AG08396 (cell line): ENCODE measurements at regions not wholly inside any gene's neighbourhood (a gene's known extent, or its start where the extent isn't known, plus 50 kb on each side); places are given as distances from the start of the nearest gene placed in this dataset.
"Not testable (repeated sequence)": the region's sequence is repeated elsewhere in the genome, so short reads cannot be mapped to it uniquely, and the experiment has no call there.

Source experiments
- DNase-seq: peaks from one replicate; pipeline ENCODE4 v3.0.0; 2012; ENCODE audit warnings: low spot score, mixed read lengths

DNA sequence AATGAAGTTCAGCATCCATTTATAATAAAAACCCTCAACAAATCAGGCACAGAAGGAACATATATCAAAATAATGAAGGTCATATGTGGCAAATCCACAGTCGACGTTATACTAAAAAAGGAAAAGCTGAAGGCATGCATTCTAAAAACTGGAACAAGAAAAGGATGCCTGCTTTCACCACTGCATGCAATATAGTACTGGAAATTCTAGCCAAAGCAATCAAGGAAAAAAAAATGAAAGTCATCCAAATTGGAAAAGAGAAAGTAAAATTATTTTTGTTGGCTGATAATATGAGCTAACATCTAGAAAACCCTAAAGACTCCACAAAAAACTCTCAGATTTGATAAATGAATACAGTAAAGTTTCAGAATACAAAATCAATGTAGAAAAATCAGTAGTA is 1123.2 kb downstream of the TBL1XR1 start:
- DNase-seq: no peak

DNA sequence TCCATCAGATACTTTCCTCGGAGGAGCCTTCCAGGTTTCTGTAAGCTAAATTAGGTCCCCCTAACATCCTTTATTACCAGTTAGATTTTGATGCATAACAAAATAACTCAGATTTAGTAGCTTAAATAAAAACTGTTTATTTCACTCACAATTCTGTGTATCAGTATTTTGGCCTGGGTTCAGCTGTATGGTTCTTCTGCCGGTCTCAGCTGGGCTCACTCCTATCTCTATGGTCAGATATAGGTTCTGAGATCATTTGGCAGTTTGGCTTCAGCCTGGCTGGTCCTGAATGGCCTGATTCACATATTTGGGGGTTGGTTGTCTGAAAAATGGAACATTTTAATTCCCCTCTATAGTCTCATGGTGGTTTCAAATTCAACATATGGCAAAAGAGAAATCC is 1125.3 kb downstream of the TBL1XR1 start:
- DNase-seq: no peak

DNA sequence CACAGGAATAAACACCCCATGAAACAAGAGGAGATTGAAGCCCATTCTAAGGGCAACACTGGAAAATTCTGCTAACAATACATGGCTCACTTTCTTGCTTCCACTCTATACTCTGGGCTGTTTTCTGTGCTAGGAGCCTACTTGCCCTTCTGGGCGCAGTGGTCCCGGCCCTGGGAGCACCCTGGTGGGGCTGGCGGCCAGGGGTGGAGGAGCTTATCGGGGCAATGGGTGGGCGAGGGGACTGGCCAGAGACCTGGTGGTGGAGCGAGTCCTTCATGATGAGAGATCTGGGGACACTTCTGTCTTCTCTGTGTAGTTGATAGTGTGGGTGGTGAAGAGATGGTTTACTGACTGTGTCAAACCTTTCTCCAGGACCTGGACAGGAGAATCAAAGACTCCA is 1128.5 kb downstream of the TBL1XR1 start:
- DNase-seq: no peak

DNA sequence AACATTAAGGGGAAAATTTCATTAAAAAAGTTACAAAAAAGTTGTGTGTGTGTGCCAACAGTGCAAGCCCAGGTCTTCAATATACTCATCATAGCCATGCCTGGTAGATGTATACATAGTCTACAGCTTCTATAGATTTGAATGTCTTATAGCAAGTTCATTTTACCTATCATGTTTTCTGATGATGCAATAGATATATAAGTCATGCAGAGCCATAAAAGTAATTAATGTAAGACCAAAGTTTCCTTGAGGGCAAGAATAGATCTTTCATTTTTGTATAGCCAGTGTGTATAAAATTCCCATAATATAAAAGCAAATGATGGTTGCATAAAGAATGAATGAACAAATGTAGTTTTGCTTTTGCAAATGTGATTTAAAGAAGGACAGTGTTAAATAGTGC is 1138.4 kb downstream of the TBL1XR1 start:
- DNase-seq: no peak

DNA sequence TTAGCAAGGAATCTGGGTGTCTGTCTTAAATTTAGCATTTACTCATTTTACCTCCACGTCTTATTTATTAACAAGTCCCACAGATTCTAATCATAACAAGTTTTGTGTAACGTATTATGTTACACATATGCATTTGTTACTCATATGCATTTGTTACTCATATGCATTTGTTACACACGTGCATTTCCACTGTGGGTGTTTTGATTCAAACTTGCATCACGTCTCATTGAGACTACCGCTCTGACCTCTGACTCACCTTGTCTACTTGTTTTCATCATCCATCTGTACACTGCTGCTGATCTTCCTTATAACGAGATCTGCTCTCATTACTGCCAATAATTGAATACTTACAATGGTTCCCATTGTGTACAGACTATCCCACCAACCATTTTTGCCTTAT is 1141.4 kb downstream of the TBL1XR1 start:
- no peak for DNase-seq

DNA sequence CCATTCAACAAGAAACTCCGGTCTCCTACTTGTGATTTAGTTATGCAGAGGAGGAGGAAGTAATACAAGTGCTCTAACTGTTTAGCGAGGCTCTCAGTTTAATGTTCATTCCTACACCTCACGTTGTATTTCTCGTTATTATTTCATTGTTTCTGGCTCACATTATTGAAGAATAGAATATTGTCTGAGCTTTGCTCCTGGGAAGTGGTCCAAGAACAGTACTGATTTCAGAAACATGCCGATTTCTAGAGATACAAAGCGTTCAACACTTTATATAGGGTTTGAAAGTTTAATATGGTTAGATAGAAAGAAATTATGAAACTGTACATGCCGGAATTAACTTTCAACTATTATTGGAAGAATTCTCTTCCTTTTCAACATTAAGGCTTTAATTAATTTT is 1145.5 kb downstream of the TBL1XR1 start:
- DNase-seq: no peak

DNA sequence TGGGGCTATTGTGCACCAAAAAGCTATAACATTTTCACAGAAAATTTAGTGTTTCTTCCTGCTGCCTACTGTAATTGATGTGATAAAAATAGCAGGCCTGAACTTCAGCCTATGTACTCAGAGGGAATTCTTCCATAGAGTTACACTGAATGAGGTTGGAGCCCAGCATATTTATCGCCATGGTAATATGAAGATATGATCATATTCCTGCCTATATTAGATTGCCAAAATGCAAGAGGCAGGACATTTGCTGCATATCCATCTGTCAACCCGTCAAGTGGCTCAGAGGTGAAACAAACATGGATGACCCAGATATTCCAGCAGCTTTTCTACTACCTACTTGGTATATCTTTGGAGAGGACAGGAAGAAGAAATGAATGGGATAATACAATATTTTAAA is 1150.6 kb downstream of the TBL1XR1 start:
- no peak for DNase-seq

DNA sequence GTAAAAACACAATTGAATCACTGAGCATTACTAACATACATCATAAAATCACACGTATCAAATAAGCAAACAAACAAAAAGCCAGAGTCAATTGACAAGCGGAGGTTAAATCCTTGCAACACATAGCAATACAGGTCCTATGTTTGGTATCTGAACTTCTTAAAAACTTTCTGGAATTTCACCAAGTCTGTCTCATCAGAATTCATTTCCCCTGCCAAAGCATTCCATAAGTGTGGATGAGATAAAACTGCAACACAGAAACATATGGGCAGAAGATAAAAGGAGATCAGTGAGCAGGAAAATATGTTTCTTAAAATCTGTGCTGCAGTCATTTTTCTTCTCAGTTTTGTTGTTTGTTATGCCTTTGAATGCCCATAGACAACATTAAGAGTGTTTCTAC is 1155.5 kb downstream of the TBL1XR1 start:
- no peak for DNase-seq

DNA sequence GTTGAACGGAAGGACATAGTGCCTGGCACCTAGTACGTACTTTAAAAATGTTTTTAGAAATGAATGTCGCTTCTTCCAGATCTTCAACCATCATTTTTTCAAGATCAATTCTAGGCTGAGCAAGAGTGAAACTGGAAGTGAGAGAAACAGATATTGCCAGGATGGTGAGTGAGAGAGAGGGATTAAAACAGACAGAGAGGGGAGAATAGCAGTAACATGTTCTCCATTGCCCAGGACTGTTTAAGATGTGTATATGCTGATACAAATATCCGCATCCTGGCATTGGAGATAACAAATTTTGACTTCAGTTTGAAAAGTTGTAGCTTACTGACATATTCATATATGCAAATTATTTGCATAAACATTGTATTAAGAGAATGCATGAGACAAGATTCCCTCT is 1156.1 kb downstream of the TBL1XR1 start:
- no peak for DNase-seq

DNA sequence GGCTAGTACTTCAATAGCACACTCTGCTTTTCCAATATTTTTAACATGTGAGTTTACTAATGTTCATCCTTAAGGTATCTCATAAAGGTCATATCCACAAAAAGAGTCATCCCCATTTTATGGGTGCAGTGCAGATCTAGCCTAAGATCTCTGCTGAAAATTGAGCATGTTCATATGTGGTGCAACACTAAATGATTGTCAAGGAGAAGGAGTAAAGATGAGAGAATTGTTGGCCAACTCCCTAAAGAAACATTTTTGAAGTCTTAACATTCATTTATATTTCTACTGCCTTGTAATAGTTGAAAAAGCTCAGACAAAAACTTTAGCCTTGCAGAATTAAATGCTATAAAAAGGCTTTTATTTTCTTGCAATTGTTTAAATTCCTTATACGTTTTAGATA is 1159.6 kb downstream of the TBL1XR1 start:
- no peak for DNase-seq

DNA sequence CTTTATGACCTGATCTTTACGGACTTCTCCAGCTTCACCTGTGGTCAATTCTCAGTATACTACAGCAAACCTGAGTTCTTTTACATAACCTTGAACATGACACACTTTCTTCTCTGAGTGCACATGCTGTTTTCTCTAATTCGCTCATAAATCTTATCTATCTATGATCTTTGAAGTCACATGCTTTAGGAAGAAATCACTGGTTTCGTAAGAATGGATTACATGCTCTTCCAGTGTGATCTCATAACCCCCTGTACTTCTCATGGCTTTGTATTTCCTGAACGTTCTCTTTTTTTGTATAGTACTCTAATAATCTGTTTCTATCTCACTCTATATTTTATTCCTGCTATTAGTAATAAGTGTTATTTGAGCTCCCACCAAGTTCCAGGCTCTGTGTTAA is 1165.2 kb downstream of the TBL1XR1 start:
- no peak for DNase-seq

DNA sequence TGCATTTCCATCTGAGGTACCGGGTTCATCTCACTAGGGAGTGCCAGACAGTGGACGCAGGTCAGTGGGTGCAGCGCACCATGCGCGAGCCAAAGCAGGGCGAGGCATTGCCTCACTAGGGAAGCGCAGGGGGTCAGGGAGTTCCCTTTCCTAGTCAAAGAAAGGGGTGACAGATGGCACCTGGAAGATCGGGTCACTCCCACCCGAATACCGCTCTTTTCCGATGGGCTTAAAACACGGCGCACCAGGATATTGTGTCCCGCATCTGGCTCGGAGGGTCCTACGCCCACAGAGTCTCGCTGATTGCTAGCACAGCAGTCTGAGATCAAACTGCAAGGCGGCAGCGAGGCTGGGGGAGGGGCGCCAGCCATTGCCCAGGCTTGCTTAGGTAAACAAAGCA is 1157.1 kb downstream of the NAALADL2 start:
- not testable (repeated sequence) for DNase-seq

DNA sequence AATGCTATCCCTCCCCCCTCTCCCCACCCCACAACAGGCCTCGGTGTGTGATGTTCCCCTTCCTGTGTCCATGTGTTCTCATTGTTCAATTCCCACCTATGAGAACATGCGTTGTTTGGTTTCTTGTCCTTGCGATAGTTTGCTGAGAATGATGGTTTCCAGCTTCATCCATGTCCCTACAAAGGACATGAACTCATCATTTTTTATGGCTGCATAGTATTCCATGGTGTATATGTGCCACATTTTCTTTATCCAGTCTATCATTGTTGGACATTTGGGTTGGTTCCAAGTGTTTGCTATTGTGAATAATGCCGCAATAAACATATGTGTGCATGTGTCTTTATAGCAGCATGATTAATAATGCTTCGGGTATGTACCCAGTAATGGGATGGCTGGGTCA is 1156.1 kb downstream of the NAALADL2 start:
- DNase-seq: not testable (repeated sequence)

DNA sequence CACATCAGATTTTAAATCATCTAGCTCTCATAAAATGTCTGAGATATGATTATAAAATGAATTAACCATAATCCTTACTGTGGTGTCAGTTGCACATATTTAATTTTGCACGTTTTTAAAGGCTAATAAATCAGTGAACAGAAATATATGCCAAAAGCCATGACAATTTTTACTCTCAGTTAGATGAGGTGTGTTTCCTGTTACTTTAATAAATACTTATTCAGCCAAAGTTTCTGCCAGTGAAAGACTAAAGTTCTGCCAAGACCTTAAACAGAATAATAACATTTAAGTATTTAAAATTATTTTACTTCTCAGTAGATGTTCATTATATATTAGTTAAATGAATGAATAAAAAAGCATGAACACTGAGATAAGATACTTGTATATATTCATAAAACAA is 1150.1 kb downstream of the NAALADL2 start:
- no peak for DNase-seq

DNA sequence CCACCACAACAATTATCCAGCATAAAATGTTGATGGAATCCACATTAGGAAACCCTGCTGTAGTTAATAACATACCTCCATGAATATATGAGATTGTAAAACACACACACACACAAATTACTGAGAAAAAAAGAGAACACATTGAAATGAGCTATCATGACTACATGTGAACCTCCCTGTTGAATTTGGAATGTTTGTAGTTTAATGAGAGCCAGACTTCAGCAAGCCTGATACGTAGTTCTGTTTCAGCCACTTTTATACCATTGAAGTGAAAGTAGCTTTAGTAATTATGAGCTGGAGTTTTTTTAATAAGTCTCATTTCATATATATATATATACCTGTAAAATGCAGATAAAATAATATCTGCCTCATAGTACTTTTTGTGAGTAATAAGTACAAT is 1146.4 kb downstream of the NAALADL2 start:
- DNase-seq: no peak

DNA sequence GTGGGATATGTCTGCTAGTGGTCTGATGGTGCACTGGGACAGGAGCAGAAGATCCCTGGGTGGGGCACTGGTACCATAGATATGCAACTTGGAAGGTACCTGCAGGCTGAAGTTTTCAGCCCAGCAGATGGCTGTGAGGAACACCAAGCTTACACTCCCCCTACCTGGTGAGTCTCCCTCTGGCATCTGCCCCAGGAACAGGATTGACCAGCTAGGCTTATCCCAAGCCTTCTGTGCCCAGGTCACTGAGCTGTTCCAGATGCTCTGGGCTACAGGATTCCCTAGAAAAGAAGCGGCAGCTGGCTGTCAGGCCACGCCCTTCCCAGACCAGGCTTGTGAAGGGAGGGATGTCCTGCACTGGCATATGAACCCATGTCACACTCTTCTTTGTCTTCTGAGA is 1130.0 kb downstream of the NAALADL2 start:
- no peak for DNase-seq

DNA sequence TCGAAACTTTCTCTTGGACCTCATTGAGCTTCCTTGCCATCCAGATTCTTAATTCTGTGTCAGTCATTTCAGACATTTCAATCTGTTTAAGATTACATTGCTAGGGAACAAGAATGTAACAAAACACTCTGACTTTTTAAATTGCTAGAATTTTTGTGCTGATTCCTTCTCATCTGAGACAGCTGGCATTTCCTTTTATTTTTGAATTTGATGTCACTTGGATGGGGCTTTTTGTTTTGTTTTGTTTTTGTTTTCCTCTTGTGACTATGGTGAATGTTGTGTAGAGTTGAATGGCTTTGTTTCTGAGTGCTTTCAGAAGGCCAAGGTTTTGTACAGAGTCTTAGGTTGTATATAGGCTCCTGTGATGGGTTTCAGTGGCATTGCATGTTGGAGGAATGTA is 1129.3 kb downstream of the NAALADL2 start:
- DNase-seq: no peak

DNA sequence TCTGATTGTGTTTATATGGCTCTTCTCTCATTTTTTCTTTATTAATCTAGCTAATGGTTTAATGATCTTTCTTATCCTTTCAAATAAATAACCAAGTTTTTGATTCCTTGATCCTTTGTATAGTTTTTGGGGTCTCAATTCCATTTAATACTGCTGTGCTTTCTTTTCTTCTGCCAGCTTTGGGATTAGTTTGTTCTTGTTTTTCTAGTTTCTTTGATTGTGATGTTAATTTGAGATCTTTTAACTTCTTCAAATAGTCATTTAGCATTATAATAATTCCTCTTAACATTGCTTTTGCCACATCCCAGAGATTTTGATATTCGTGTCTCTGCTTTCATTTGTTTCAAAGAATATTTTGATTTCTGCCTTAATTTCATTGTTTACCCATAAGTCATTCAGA is 1126.6 kb downstream of the NAALADL2 start:
- DNase-seq: no peak

DNA sequence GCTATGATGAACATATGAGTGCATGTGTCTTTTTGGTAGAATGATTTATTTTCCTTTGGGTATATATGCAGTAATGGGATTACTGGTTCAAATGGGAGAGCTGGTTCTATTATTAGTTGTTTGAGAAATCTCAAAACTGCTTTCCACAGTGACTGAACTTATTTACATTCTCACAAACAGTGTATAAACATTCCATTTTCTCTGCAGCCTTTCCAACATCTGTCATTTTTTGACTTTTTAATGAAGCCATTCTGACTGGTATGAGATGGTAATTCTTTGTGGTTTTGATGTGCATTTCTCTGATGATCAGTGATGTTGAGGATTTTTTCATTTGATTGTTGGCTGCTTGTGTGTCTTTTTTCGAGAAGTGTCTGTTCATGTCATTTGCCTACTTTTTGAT is 1124.2 kb downstream of the NAALADL2 start:
- DNase-seq: no peak

DNA sequence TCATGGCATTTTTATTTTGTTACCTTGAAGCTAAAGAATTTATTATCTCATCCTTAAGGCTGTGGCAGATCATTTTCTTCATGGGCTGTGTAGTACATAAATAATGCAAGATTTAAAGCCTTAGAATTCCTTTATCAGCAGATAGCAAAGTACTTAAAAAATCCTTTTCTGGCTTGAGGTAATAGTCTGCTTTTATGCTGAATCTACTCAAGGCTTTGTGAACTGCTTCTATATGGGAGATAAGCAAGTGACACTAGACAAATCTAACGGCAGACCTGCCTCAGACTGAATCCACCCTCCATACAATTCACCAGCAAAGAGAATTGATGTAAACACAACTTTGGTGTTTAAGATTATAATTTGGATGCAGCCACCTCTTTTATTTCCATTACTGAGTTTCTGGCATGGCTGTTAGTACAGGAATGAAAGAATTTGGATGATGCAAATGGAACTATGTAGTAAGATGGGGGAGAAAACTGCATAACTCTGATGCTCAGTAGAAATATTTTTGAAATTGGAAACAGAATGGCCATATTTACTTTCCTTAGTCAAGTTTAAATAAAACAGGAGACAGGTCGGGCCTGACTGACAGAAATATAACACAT is 1121.5 kb downstream of the NAALADL2 start:
- peak; percentile 5 for DNase-seq

DNA sequence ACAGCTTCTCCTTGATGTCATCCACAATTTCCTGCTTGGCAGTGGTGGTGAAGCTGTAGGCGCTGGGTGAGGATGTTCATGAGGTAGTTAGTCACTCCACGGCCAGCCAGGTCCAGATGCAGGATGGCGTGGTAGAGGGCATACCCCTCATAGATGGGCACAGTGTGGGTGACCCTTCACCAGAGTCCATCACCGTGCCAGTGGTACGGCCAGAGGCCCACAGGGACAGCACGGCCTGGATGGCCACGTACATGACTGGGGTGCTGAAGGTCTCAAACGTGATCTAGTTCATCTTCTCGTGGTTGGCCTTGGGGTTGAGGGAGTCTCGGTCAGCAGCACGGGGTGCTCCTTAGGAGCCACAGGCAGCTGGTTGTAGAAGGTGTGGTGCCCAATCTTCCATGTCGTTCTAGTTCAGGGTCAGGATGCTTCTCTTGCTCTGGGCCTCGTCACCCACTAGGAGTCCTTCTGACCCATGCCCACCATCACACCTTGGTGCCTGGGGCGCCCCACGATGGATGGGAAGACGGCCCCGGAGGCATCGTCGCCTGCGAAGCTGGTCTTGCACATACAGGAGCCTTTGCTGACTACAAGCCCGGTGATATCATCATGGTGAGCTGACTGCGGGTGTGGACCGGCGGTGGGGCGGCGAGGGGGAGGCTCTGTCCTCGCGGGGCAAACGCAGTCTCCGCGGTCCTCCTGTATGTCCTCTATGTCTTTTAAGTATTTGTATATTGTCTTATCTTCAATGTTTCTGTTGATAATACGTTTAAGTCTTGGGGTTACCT is 1119.0 kb downstream of the NAALADL2 start:
- no peak for DNase-seq

DNA sequence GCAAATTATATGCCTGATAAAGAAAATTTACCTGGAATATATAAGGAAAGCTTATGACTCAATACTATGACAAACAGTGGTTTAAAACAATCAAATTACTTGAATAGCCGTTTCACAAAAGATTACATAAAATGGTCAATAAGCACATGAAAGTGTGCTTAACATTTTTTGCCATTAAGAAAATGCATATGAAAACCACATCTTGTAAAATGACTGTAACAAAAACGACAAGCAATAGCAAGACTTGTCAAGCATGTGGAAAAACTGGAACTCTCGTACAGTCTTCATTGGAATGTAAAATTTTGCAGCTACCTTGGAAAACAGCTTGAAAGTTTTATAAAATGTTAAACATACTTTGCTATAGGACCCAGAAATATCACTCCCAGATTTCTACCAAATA is 1110.3 kb downstream of the NAALADL2 start:
- DNase-seq: no peak

DNA sequence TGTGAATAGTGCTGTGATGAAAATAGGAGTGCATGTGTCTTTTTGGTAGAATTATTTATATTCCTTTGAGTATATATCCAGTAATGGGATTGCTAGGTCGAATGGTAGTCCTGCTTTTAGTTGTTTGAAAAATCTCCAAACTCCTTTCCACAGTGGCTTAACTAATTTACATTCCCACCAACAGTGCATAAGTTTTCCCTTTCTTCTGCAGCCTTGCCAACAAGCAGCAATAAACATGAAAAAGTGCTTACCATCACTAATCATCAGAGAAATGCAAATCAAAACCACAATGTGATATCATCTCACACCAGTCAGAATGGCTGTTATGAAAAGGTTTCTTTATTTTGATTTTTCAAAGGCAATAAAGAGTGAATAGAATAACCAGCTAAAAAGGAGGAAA is 1105.9 kb downstream of the NAALADL2 start:
- no peak for DNase-seq

DNA sequence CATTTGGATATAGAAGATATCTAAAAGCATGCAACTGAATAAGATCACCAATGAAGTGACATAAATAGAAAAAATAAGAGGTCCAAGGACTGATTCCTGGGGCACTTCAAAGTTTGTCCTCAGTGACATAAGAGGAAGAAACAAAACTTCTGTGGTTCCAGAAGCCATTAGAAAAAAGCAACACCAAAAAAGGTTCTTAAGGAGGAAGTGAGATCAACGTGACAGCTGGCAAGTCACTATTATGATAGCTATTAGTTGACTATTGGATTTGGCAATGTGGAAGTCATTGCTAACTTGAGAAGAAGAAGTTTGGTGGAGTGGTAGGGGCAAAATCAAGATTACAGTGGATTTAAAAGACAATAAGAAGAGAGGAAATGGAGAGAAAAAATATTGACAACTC is 1098.3 kb downstream of the NAALADL2 start:
- no peak for DNase-seq
